K562 (cell line): ENCODE measurements at regions not wholly inside any gene's neighbourhood (a gene's known extent, or its start where the extent isn't known, plus 50 kb on each side); places are given as distances from the start of the nearest gene placed in this dataset.

Experiments used
- ADNP ChIP-seq: fragments of 200-800 bp; sonication (Bioruptor generic); IDR thresholded peaks from 2 replicates; pipeline ENCODE4 v1.6.1; 2016; ENCODE audit warnings: missing genetic modification characterization, missing compliant biosample characterization
- KHSRP ChIP-seq: fragments of 450-650 bp; IDR thresholded peaks from 2 replicates; pipeline ENCODE4 v1.6.1; 2017
- KLF16 ChIP-seq: IDR thresholded peaks from 2 replicates; pipeline ENCODE4 v1.6.1; 2016; ENCODE audit warnings: antibody characterized with exemption
- NRF1 ChIP-seq, 2 experiments: fragments of 450-650 bp; IDR thresholded peaks in 1 of 2; conservative IDR thresholded peaks in 1 of 2; 2 replicates each; pipeline ENCODE4 v1.6.1; 2014; ENCODE audit warnings: mild to moderate bottlenecking in 2 of 2
- TARDBP ChIP-seq: fragments of 450-650 bp; IDR thresholded peaks from 2 replicates; pipeline ENCODE4 v1.6.1; 2016
- TEAD4 ChIP-seq, 2 experiments: sonication (generic) in 1 of 2; formaldehyde crosslinking in 1 of 2; IDR thresholded peaks; 2 replicates each; pipeline versions ENCODE4 v1.6.1 to v1.8.0; 2012 to 2022; ENCODE audit warnings: borderline replicate concordance in 1 of 2, inconsistent platforms in 1 of 2, low read length in 1 of 2, mild to moderate bottlenecking in 1 of 2, missing genetic modification reagents in 1 of 2
- ZBTB2 ChIP-seq: fragments of 450-650 bp; IDR thresholded peaks from 2 replicates; pipeline ENCODE4 v1.6.1; 2016; ENCODE audit warnings: antibody characterized with exemption
- ZNF280B ChIP-seq: fragments of 250-450 bp; sonication (Bioruptor Pico); IDR thresholded peaks from 2 replicates; pipeline ENCODE4 v1.5.1; 2021; ENCODE audit warnings: mild to moderate bottlenecking
- ZNF318 ChIP-seq, 2 experiments: fragments of 450-650 bp; IDR thresholded peaks; 2 replicates each; pipeline ENCODE4 v1.6.1; 2016; ENCODE audit warnings: mild to moderate bottlenecking in 2 of 2, borderline replicate concordance in 1 of 2, low read depth in 1 of 2, moderate library complexity in 1 of 2

- no peak for TF ChIP-seq ZNF280B (CRISPR knock-in tag)
- TF ChIP-seq NRF1 (conservative IDR thresholded peaks at IDR 0.05 in 1 of 2, IDR thresholded peaks at IDR 0.05 in 1 of 2) = no peak
- TF ChIP-seq KLF16 = no peak
- no peak for TF ChIP-seq ZBTB2
- TF ChIP-seq TEAD4 (IDR thresholded peaks at IDR 0.05; ENCODE audit: low read length) = no peak
- TF ChIP-seq TEAD4 (CRISPR knock-in tag; IDR thresholded peaks at IDR 0.05; ENCODE audit: borderline replicate concordance) = no peak
- TF ChIP-seq KHSRP = no peak
- TF ChIP-seq TARDBP = no peak
- TF ChIP-seq ADNP = no peak
- no peak for TF ChIP-seq ZNF318 (IDR thresholded peaks at IDR 0.05; ENCODE audit: borderline replicate concordance in 1 of 2, low read depth in 1 of 2)
Observed at GRCh38 chr9:111154081-111154562, 115.9 kb upstream of the LPAR1 start (continued).
